T-cell (primary cell): ENCODE measurements at regions not wholly inside any gene's neighbourhood (a gene's known extent, or its start where the extent isn't known, plus 50 kb on each side); places are given as distances from the start of the nearest gene placed in this dataset.
"Not testable (repeated sequence)": the region's sequence is repeated elsewhere in the genome, so short reads cannot be mapped to it uniquely, and the experiment has no call there.

Experiments used
- ATAC-seq, 4 experiments: fragments of 200-7000 bp in 3 of 4; fragments of 150-1000 bp in 1 of 4; cut with Tn5 transposase; replicated peaks in 1 of 4; 1 replicate in 3 of 4; 2 replicates in 1 of 4; pipeline ENCODE4 v1.10.0; 2021; ENCODE audit warnings: moderate library complexity in 3 of 4, mild to moderate bottlenecking in 2 of 4, moderate number of reproducible peaks in 1 of 4
- CTCF ChIA-PET, 2 donors: fragments of 300-600 bp; sonication (Branson Sonifier 250); formaldehyde crosslinking; loops; one replicate each; lab custom pipeline; 2022; ENCODE audit warnings: antibody characterized with exemption in 2 of 2; lab: Charles Lee
- POLR2A ChIA-PET, 2 donors: fragments of 300-600 bp; sonication (Branson Sonifier 250); formaldehyde crosslinking; loops; one replicate each; lab custom pipeline; 2022; ENCODE audit warnings: antibody characterized with exemption in 2 of 2; lab: Charles Lee
- DNase-seq, 35 experiments: peaks; one replicate each; pipeline versions ENCODE4 v3.0.0 to v3.0.0-alpha.2; 2013 to 2023
- H3K27ac ChIP-seq: one replicate; pipeline ENCODE4 v1.5.1; 2013; ENCODE audit warnings: low read length
- H3K27me3 ChIP-seq, 2 experiments: replicated peaks in 1 of 2; 1 replicate in 1 of 2; 2 replicates in 1 of 2; pipeline versions ENCODE4 v1.6.1 to v1.7.0; 2013; ENCODE audit warnings: low read length in 1 of 2, mixed read lengths in 1 of 2; ENCODE audit not compliant: control insufficient read depth in 2 of 2, insufficient read depth in 2 of 2; ENCODE audit errors: extremely low read depth in 1 of 2
- H3K36me3 ChIP-seq, 2 donors: 1 replicate in 1 of 2; 2 replicates in 1 of 2; pipeline versions ENCODE4 v1.6.1 to v1.7.0; 2013; ENCODE audit warnings: low read length in 1 of 2; ENCODE audit not compliant: control insufficient read depth in 2 of 2, insufficient read depth in 1 of 2; ENCODE audit errors: extremely low read depth in 1 of 2
- H3K4me1 ChIP-seq, 2 experiments: 1 replicate in 1 of 2; 2 replicates in 1 of 2; pipeline versions ENCODE4 v1.6.1 to v1.7.0; 2013; ENCODE audit warnings: low read length in 2 of 2, mixed read lengths in 1 of 2; ENCODE audit not compliant: insufficient read depth in 2 of 2, control insufficient read depth in 1 of 2; ENCODE audit errors: extremely low read depth in 1 of 2
- H3K4me3 ChIP-seq, 2 donors: 1 replicate in 1 of 2; 2 replicates in 1 of 2; pipeline versions ENCODE4 v1.5.1 to v1.7.0; 2013; ENCODE audit warnings: mild to moderate bottlenecking in 2 of 2, low read length in 1 of 2, moderate library complexity in 1 of 2; ENCODE audit not compliant: control insufficient read depth in 1 of 2; ENCODE audit errors: extremely low read depth in 1 of 2
- H3K9me3 ChIP-seq: 2 replicates; pipeline ENCODE4 v1.7.0; 2013
- H3K27ac Mint-ChIP-seq, 2 donors: one replicate each; pipeline ENCODE4 v1.8.0; 2020 to 2021; ENCODE audit warnings: mild to moderate bottlenecking in 2 of 2, mixed read lengths in 2 of 2
- H3K27me3 Mint-ChIP-seq, 2 donors: one replicate each; pipeline ENCODE4 v1.8.0; 2021 to 2022; ENCODE audit warnings: mixed read lengths in 2 of 2
- H3K36me3 Mint-ChIP-seq: one replicate; pipeline ENCODE4 v1.8.0; 2021; ENCODE audit warnings: mixed read lengths
- H3K4me1 Mint-ChIP-seq, 3 donors: one replicate each; pipeline ENCODE4 v1.8.0; 2020 to 2022; ENCODE audit warnings: mixed read lengths in 3 of 3, mild to moderate bottlenecking in 1 of 3
- H3K4me3 Mint-ChIP-seq, 3 donors: one replicate each; pipeline ENCODE4 v1.8.0; 2020 to 2022; ENCODE audit warnings: mild to moderate bottlenecking in 3 of 3, mixed read lengths in 3 of 3, moderate library complexity in 3 of 3
- H3K9me3 Mint-ChIP-seq, 3 donors: one replicate each; pipeline ENCODE4 v1.8.0; 2020 to 2022; ENCODE audit warnings: mixed read lengths in 3 of 3
- WGBS: methylation state at CpG from one replicate; pipeline ENCODE4 v1.1.5; 2013; ENCODE audit warnings: missing lambda C conversion rate; ENCODE audit not compliant: insufficient coverage; 5-methylcytosine and 5-hydroxymethylcytosine counted together

DNA sequence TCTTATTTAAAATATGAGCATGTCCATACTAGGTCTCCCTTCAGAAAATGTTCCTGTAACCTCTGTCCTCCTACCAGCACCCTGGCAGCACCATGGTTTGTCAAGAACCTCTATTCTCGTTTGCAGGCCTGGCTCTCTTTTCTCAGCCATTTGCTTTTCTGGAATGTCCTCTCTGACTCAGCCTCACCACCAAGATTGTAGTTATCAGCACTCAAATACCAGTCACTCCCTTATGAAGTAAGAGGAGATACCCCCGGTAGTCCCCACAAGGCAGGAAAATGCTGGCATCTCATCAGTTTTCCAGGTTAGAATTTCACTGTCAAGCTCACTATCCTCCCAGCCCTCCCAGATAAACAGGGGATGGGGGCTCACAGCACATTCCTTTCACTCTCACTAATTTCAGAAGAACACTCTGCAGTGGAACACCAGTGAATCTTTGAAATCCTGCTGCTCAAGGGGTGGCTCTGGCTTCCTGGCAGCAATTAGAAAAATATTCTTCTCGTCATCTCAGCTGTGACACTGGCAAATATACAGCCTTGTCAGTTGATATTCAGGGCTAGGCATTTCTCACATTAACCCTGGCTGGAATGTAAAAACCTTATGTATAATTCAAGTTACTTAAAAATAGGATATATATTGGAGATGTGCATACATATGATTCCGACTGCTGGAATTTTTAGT, 129.2 kb downstream of the TBX18 start:
- H3K9me3 Mint-ChIP-seq = peaks cover 8 to 23% (median 21%) of the 10 kb centered on the region in 3 donors
- H3K4me1 Mint-ChIP-seq = no peaks in the 10 kb centered on the region
- H3K27me3 ChIP-seq = no peaks in the 10 kb centered on the region
- H3K4me1 ChIP-seq = no peaks in the 10 kb centered on the region
- H3K36me3 ChIP-seq = no peaks in the 10 kb centered on the region
- H3K4me3 ChIP-seq = no peak overlapping the region
- no CpG with 5 or more reads among the region's 4 CpGs for WGBS
- no peak overlapping the region for H3K27ac Mint-ChIP-seq
- H3K9me3 ChIP-seq = no peaks in the 10 kb centered on the region
- no peak for ATAC-seq
- H3K4me3 Mint-ChIP-seq = no peak overlapping the region
- POLR2A ChIA-PET = no interaction called here
- DNase-seq = no peak
- CTCF ChIA-PET = no interaction called here
- H3K27me3 Mint-ChIP-seq = no peaks in the 10 kb centered on the region
- H3K36me3 Mint-ChIP-seq = no peaks in the 10 kb centered on the region
- H3K27ac ChIP-seq = no peak overlapping the region

- peaks cover 8 to 21% (median 18%) of the 10 kb centered on the region in 3 donors for H3K9me3 Mint-ChIP-seq
- no peak overlapping the region for H3K4me3 Mint-ChIP-seq
- no peaks in the 10 kb centered on the region for H3K27me3 ChIP-seq
- no peak overlapping the region for H3K27ac ChIP-seq
- no peak overlapping the region for H3K27ac Mint-ChIP-seq
- no peak overlapping the region for H3K4me3 ChIP-seq
- H3K4me1 Mint-ChIP-seq = no peaks in the 10 kb centered on the region
- no peaks in the 10 kb centered on the region for H3K4me1 ChIP-seq
- no peaks in the 10 kb centered on the region for H3K36me3 Mint-ChIP-seq
- ChIA-PET CTCF (no interaction called here), POLR2A (no interaction called here)
- 71% methylated on average over 1 of the region's 1 CpG for WGBS
- H3K27me3 Mint-ChIP-seq = no peaks in the 10 kb centered on the region
- no peaks in the 10 kb centered on the region for H3K36me3 ChIP-seq
- no peaks in the 10 kb centered on the region for H3K9me3 ChIP-seq
- DNase-seq = no peak
- ATAC-seq = no peak
Measured at GRCh38 chr6:84633771-84634170, 130.6 kb downstream of the TBX18 start.

DNA sequence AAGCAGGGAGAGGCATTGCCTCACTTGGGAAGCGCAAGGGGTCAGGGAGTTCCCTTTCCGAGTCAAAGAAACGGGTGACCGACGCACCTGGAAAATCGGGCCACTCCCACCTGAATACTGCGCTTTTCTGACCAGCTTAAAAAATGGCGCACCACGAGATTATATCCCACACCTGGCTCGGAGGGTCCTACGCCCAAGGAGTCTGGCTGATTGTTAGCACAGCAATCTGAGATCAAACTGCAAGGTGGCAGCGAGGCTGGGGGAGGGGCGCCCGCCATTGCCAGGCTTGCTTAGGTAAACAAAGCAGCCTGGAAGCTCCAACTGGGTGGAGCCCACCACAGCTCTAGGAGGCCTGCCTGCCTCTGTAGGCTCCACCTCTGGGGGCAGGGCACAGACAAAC, 137.9 kb downstream of the TBX18 start:
- H3K9me3 ChIP-seq, CTCF ChIA-PET, H3K4me1 ChIP-seq, H3K36me3 ChIP-seq, H3K4me3 ChIP-seq, H3K27me3 Mint-ChIP-seq, ATAC-seq, H3K27ac ChIP-seq, POLR2A ChIA-PET, H3K27me3 ChIP-seq, H3K36me3 Mint-ChIP-seq, H3K4me3 Mint-ChIP-seq, H3K4me1 Mint-ChIP-seq, H3K27ac Mint-ChIP-seq: not testable (repeated sequence)
- DNase-seq = peak in 1 of 35 experiments; percentile 0
- WGBS = 91% methylated on average over 9 of the region's 14 CpGs
- H3K9me3 Mint-ChIP-seq = peaks cover 2 to 17% (median 12%) of the 10 kb centered on the region in 3 donors

- no peak overlapping the region for H3K27ac Mint-ChIP-seq
- no peaks in the 10 kb centered on the region for H3K4me1 ChIP-seq
- no peaks in the 10 kb centered on the region for H3K36me3 Mint-ChIP-seq
- no peaks in the 10 kb centered on the region for H3K4me1 Mint-ChIP-seq
- no peak overlapping the region for H3K27ac ChIP-seq
- no peaks in the 10 kb centered on the region for H3K27me3 Mint-ChIP-seq
- no peak overlapping the region for H3K4me3 Mint-ChIP-seq
- H3K4me3 ChIP-seq = no peak overlapping the region
- DNase-seq (no peak), ATAC-seq (no peak)
- no peaks in the 10 kb centered on the region for H3K9me3 ChIP-seq
- no peaks in the 10 kb centered on the region for H3K27me3 ChIP-seq
- H3K9me3 Mint-ChIP-seq = peaks cover 2 to 16% (median 15%) of the 10 kb centered on the region in 3 donors
- no peaks in the 10 kb centered on the region for H3K36me3 ChIP-seq
- ChIA-PET POLR2A (no interaction called here), CTCF (no interaction called here)
Measured at GRCh38 chr6:84625506-84625905, 138.9 kb downstream of the TBX18 start.

GRCh38 chr6:84623956-84624680, 140.3 kb downstream of the TBX18 start:
- WGBS = 67% methylated on average over 3 of the region's 4 CpGs
- Histone ChIP-seq H3K27me3 (no peaks in the 10 kb centered on the region), H3K4me1 (no peaks in the 10 kb centered on the region), H3K36me3 (no peaks in the 10 kb centered on the region), H3K4me3 (no peak overlapping the region), H3K9me3 (no peaks in the 10 kb centered on the region), H3K27ac (no peak overlapping the region)
- POLR2A ChIA-PET = no interaction called here
- Mint-ChIP-seq H3K9me3 (peaks cover 2 to 20% (median 20%) of the 10 kb centered on the region in 3 donors), H3K4me1 (no peaks in the 10 kb centered on the region), H3K36me3 (no peaks in the 10 kb centered on the region), H3K4me3 (no peak overlapping the region), H3K27me3 (no peaks in the 10 kb centered on the region), H3K27ac (no peak overlapping the region)
- CTCF ChIA-PET = no interaction called here
- DNase-seq = no peak
- no peak for ATAC-seq

GRCh38 chr6:84618836-84619235, 145.6 kb downstream of the TBX18 start:
- CTCF ChIA-PET = no interaction called here
- Mint-ChIP-seq H3K27ac (no peak overlapping the region), H3K36me3 (no peaks in the 10 kb centered on the region), H3K4me1 (no peaks in the 10 kb centered on the region), H3K4me3 (no peak overlapping the region), H3K9me3 (peaks cover 2 to 19% (median 17%) of the 10 kb centered on the region in 3 donors), H3K27me3 (no peaks in the 10 kb centered on the region)
- no peaks in the 10 kb centered on the region for H3K36me3 ChIP-seq
- no peaks in the 10 kb centered on the region for H3K27me3 ChIP-seq
- DNase-seq (no peak), ATAC-seq (no peak)
- WGBS = 40% methylated on average over 1 of the region's 6 CpGs
- no peaks in the 10 kb centered on the region for H3K4me1 ChIP-seq
- POLR2A ChIA-PET = no interaction called here
- H3K4me3 ChIP-seq = no peak overlapping the region
- no peaks in the 10 kb centered on the region for H3K9me3 ChIP-seq
- H3K27ac ChIP-seq = no peak overlapping the region
